ENCODE measurements at regions not wholly inside any gene's neighbourhood (a gene's known extent, or its start where the extent isn't known, plus 50 kb on each side); places are given as distances from the start of the nearest gene placed in this dataset.

GRCh38 chr4:141425124-141425523 is 204.4 kb downstream of the ZNF330 start:
- H3K4me3 ChIP-seq (ENCODE audit: low read length in 3 of 3), result no peak overlapping the region
- H3K27me3 ChIP-seq (ENCODE audit: control insufficient read depth, insufficient read depth, low read length), result no peaks in the 10 kb centered on the region
- H3K4me1 ChIP-seq (ENCODE audit: control insufficient read depth in 2 of 3, insufficient read depth in 2 of 3, low read depth in 1 of 3, low read length in 3 of 3), result no peaks in the 10 kb centered on the region
- no peaks in the 10 kb centered on the region for H3K36me3 ChIP-seq (ENCODE audit: control insufficient read depth in 2 of 3, insufficient read depth in 3 of 3, low read length in 3 of 3)
- DNase-seq (no peak), FAIRE-seq (no peak)
- no peak overlapping the region for H3K9ac ChIP-seq (ENCODE audit: low read length in 3 of 3)
- TF ChIP-seq, protein P1, sequence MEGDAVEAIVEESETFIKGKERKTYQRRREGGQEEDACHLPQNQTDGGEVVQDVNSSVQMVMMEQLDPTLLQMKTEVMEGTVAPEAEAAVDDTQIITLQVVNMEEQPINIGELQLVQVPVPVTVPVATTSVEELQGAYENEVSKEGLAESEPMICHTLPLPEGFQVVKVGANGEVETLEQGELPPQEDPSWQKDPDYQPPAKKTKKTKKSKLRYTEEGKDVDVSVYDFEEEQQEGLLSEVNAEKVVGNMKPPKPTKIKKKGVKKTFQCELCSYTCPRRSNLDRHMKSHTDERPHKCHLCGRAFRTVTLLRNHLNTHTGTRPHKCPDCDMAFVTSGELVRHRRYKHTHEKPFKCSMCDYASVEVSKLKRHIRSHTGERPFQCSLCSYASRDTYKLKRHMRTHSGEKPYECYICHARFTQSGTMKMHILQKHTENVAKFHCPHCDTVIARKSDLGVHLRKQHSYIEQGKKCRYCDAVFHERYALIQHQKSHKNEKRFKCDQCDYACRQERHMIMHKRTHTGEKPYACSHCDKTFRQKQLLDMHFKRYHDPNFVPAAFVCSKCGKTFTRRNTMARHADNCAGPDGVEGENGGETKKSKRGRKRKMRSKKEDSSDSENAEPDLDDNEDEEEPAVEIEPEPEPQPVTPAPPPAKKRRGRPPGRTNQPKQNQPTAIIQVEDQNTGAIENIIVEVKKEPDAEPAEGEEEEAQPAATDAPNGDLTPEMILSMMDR (IDR thresholded peaks at IDR 0.05; ENCODE audit: borderline replicate concordance, extremely low read depth, insufficient read depth), result no peak
- intact Hi-C loops (cut with DNase I), result no loop called here
- no peaks in the 10 kb centered on the region for H3K9me3 ChIP-seq (ENCODE audit: control insufficient read depth in 2 of 3, insufficient read depth in 1 of 3, low read length in 3 of 3)
- H3K27ac ChIP-seq (ENCODE audit: low read depth in 2 of 2, low read length in 2 of 2), result no peak overlapping the region

DNA sequence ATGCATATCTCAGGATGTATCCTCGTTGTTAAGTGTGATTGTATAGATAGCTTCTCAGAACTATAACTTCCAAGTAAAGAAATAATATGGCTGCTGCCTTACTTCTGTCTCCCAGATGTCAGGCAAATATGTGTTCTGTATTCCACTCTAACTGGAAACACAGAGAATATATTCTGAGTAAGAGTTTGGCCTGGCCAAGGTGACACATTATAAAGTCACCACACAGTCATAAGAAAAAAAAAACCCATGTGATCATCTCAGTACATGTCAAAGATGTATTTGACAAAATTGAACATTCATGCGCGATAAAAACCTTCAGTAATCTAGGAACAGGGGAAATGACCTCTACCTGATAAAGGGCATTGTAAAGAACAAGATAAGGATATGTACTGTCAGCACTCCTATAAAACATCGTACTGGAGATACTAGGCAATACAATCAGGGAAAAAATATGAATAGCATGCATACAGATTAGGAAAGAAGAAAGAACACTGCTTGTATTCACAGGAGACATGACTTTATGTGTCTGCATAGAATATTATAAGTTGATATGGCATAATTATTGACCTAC is 207.1 kb downstream of the ZNF330 start:
- no peaks in the 10 kb centered on the region for H3K9me3 ChIP-seq (ENCODE audit: control insufficient read depth in 2 of 3, insufficient read depth in 1 of 3, low read length in 3 of 3)
- no peaks in the 10 kb centered on the region for H3K4me1 ChIP-seq (ENCODE audit: control insufficient read depth in 2 of 3, insufficient read depth in 2 of 3, low read depth in 1 of 3, low read length in 3 of 3)
- H3K27me3 ChIP-seq (ENCODE audit: control insufficient read depth, insufficient read depth, low read length), result no peaks in the 10 kb centered on the region
- TF ChIP-seq, protein P1 (IDR thresholded peaks at IDR 0.05; ENCODE audit: borderline replicate concordance, extremely low read depth, insufficient read depth), result no peak
- no peak for FAIRE-seq
- H3K27ac ChIP-seq (ENCODE audit: low read depth in 2 of 2, low read length in 2 of 2), result no peak overlapping the region
- no peak for DNase-seq
- intact Hi-C loops (cut with DNase I), result no loop called here
- H3K9ac ChIP-seq (ENCODE audit: low read length in 3 of 3), result no peak overlapping the region
- H3K36me3 ChIP-seq (ENCODE audit: control insufficient read depth in 2 of 3, insufficient read depth in 3 of 3, low read length in 3 of 3), result no peaks in the 10 kb centered on the region
- no peak overlapping the region for H3K4me3 ChIP-seq (ENCODE audit: low read length in 3 of 3)

- FAIRE-seq, result no peak
- H3K27me3 ChIP-seq (ENCODE audit: control insufficient read depth, insufficient read depth, low read length), result no peaks in the 10 kb centered on the region
- TF ChIP-seq, protein P1 (IDR thresholded peaks at IDR 0.05; ENCODE audit: borderline replicate concordance, extremely low read depth, insufficient read depth), result no peak
Observed at GRCh38 chr4:141429933-141430332, 206.4 kb upstream of the IL15 start.

DNA sequence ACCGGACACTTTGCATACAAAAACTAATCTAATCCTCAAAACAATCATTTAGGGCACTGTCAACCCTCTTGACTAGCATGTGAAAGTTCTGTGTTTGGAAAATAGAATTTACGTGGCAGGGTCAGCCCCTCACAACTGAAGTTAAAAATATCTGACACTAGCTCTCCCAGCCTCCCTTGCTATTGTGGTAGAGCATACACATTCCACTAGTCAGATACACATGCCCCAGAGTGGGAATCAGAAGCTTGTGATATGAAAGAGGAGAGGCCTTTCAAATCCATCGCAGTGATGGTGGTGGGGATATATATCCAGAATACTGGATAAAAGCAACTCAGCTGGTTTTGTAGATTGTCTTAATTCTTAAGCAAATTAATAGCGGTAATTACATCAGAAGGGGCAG is 205.7 kb upstream of the IL15 start:
- no peak for FAIRE-seq
- H3K4me3 ChIP-seq (ENCODE audit: low read length in 3 of 3), result no peak overlapping the region
- no peak overlapping the region for H3K9ac ChIP-seq (ENCODE audit: low read length in 3 of 3)
- no peaks in the 10 kb centered on the region for H3K4me1 ChIP-seq (ENCODE audit: control insufficient read depth in 2 of 3, insufficient read depth in 2 of 3, low read depth in 1 of 3, low read length in 3 of 3)
- DNase-seq, result no peak
- intact Hi-C loops (cut with DNase I), result no loop called here
- no peaks in the 10 kb centered on the region for H3K36me3 ChIP-seq (ENCODE audit: control insufficient read depth in 2 of 3, insufficient read depth in 3 of 3, low read length in 3 of 3)
- H3K27me3 ChIP-seq (ENCODE audit: control insufficient read depth, insufficient read depth, low read length), result no peaks in the 10 kb centered on the region
- TF ChIP-seq, protein P1 (IDR thresholded peaks at IDR 0.05; ENCODE audit: borderline replicate concordance, extremely low read depth, insufficient read depth), result no peak
- H3K27ac ChIP-seq (ENCODE audit: low read depth in 2 of 2, low read length in 2 of 2), result no peak overlapping the region
- no peaks in the 10 kb centered on the region for H3K9me3 ChIP-seq (ENCODE audit: control insufficient read depth in 2 of 3, insufficient read depth in 1 of 3, low read length in 3 of 3)

More at GRCh38 chr4:141429933-141430332, 206.4 kb upstream of the IL15 start:
- no peak for DNase-seq
- no peak overlapping the region for H3K4me3 ChIP-seq (ENCODE audit: low read length in 3 of 3)
- intact Hi-C loops (cut with DNase I), result no loop called here
- no peaks in the 10 kb centered on the region for H3K4me1 ChIP-seq (ENCODE audit: control insufficient read depth in 2 of 3, insufficient read depth in 2 of 3, low read depth in 1 of 3, low read length in 3 of 3)
- H3K9me3 ChIP-seq (ENCODE audit: control insufficient read depth in 2 of 3, insufficient read depth in 1 of 3, low read length in 3 of 3), result no peaks in the 10 kb centered on the region
- H3K27ac ChIP-seq (ENCODE audit: low read depth in 2 of 2, low read length in 2 of 2), result no peak overlapping the region
- H3K9ac ChIP-seq (ENCODE audit: low read length in 3 of 3), result no peak overlapping the region
- no peaks in the 10 kb centered on the region for H3K36me3 ChIP-seq (ENCODE audit: control insufficient read depth in 2 of 3, insufficient read depth in 3 of 3, low read length in 3 of 3)
